ENCODE measurements at regions not wholly inside any gene's neighbourhood (a gene's known extent, or its start where the extent isn't known, plus 50 kb on each side); places are given as distances from the start of the nearest gene placed in this dataset.
"Not testable (repeated sequence)": the region's sequence is repeated elsewhere in the genome, so short reads cannot be mapped to it uniquely, and the experiment has no call there.

GRCh38 chr12:97801471-97802059, 339.0 kb downstream of the RMST start:
- no peak for DNase-seq

GRCh38 chr12:97805146-97805545, 342.5 kb downstream of the RMST start:
- DNase-seq = no peak

DNA sequence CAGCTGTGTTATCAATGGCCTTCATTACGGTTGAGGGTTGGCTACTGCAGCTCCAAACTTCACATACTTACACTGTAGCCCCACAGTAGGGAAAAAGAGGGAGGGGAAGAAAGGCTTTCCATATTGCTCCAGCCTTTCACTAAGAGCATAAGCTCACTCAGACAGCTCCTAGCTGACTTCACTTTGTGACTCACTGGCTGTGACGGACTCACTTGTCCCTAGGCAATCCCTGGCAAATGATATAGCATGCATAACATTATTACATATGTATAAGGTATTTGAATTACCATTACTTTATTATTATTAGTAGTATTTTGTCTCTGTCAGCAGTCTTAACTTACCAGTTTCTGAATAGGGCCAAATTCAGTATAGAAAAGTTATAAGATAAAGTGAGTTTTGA, 350.7 kb downstream of the RMST start:
- DNase-seq = no peak

- DNase-seq = no peak
These were observed 359.2 kb downstream of the RMST start for GRCh38 chr12:97821806-97822205.

DNA sequence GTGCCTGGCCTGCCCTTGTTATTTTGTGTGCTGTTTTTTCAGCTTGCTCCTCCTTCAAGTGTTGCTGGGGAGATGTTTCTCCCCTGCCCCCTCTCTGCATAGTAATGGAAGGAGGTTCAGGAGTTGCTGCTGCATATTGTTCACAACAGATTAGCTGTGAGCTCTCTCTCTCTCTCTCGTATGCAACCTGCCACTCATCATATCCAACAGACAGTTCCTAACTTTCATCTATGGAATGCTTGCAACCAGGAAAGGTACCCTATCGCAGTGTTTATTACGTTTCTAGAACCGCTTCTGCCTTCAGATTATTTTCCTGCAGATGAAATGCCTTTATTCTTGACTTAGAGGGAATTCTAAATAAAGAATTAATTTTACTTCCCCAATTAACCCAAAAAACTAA, 372.9 kb downstream of the RMST start:
- DNase-seq = no peak

GRCh38 chr12:97837401-97837800, 374.8 kb downstream of the RMST start:
- no peak for DNase-seq

DNA sequence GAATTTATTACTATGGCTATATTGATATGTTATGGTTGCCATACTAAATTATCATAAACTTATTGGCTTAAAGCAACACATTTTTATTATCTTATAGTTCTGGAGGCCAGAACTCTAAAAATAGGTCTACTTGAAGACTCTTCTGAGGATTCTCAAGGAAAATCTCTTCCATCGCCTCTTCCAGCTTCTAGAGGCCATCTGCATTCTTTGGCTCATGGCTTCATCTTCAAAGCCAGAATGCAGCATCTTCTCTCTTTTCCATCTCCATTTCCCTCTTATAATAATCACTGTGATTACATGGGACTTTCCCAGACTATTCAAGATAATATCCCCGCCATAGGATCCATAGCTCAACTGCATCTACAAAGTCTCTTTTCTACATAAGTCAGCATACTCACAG, 385.4 kb downstream of the RMST start:
- DNase-seq = no peak

GRCh38 chr12:97854477-97854876, 391.9 kb downstream of the RMST start:
- DNase-seq = no peak

DNA sequence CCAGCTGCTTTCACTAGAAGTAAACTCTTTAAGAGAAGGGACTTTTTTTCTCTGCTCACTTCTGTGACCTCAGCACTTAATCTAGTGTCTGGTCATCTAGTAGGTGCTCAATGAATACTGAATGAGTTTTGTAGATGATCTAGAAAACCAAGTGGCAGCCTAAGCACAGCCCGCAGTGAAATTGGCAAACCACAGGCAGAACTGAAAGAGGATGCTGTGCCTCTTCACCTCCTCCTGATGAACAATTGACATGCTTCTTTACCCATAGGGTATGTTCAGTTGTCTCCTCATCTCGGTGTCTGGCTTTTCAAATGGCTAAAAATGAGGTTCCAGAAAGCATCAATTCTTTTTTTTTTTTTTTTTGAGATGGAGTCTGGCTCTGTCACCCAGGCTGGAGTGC, 399.5 kb downstream of the RMST start:
- no peak for DNase-seq

- no peak for DNase-seq
These were observed 412.5 kb downstream of the RMST start for GRCh38 chr12:97875064-97875463.

DNA sequence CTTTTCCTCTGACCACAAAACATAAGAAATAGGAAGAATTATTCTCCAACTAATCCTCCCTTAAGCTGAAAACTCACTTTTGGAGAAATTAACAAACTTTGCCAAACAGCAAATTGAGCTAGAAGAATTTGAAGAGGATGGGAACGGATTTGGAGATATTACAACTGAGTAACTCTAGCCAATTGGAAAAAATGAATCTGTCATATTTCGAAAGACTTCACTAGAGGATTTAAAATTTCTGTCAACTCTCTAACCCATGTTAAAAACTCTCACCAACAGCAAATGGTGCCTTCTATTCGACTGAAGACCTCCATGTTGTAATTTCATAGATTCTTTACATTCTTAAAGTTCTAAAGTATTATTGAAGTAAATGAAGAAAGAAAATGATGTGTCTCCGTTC, 414.2 kb downstream of the RMST start:
- no peak for DNase-seq

DNA sequence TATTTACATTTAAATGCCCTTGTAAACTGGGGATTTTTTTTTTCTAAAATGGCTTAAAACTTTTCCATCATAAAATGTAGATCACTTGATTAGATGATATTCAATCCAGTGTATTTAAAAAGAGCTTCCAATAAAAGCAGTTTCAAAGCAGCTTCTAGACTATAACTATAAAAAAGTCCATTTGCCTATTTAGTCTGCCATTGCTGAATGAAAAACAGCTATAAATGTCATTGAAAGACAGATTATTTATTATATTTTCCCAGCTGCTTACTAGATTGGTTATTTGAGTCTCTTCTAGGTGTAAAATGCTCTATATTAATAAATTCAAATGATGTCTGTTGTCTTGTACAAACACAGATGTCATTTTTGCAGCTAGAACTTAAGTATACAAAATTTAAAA, 414.8 kb downstream of the RMST start:
- no peak for DNase-seq

- DNase-seq = no peak
These were observed 424.0 kb downstream of the RMST start for GRCh38 chr12:97886511-97887176.

GRCh38 chr12:97897881-97898280, 435.3 kb downstream of the RMST start:
- not testable (repeated sequence) for DNase-seq

GRCh38 chr12:97899529-97899928, 436.9 kb downstream of the RMST start:
- no peak for DNase-seq

GRCh38 chr12:97899956-97900355, 437.4 kb downstream of the RMST start:
- DNase-seq = no peak

DNA sequence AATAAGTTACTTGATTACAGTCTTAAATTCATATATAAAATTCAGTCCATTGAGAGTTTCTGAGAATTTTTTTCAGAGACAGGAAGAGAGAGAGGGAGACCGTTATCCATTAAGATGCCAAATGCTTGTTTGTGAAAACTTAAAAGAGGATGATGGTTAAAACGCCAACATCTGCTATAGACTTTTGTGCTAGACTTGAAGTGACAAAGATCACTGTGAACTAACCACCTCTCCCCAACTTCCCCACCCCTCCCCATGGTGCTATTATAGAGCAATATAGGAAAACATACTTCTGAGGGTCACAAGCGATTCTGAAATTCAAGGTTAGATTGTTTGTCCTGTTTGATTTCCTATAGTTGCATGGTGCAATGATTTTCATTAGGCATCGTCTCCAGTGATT, 440.8 kb downstream of the RMST start:
- DNase-seq = no peak

GRCh38 chr12:97907504-97907903, 444.9 kb downstream of the RMST start:
- no peak for DNase-seq

GRCh38 chr12:97910559-97910958, 448.0 kb downstream of the RMST start:
- DNase-seq = no peak

DNA sequence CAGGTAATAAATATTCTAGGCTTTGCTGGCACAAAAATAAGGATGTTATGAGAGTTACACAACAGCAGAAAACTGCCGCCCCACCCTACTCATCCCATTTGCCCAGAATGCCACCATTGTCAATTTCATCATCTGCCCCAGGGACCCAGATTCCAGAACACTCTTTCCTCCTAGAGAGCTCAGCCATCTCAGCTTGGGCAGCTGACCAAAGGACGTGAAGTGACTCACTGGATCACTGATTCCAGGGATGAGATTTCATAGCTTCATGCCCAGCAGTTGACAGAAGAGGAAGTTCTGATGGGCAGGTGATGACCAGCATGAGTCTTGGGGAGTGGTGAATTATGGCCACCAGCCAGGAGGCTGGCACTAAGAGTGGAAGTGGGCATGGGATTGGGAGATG, 450.3 kb downstream of the RMST start:
- DNase-seq = peak in 1 of 2 experiments; percentile 4

- peak; percentile 12 to 71 for DNase-seq
These were observed 459.5 kb downstream of the RMST start for GRCh38 chr12:97921979-97922722.

GRCh38 chr12:97923546-97923945, 460.9 kb downstream of the RMST start:
- DNase-seq = no peak

GRCh38 chr12:97924122-97924521, 461.5 kb downstream of the RMST start:
- no peak for DNase-seq

GRCh38 chr12:97927977-97928376, 465.4 kb downstream of the RMST start:
- no peak for DNase-seq
